ENCODE measurements at regions not wholly inside any gene's neighbourhood (a gene's known extent, or its start where the extent isn't known, plus 50 kb on each side); places are given as distances from the start of the nearest gene placed in this dataset.

- ChIA-PET CTCF (no interaction called here), POLR2A (no interaction called here)
- no peak for DNase-seq
Measured at GRCh38 chr1:223445402-223445801, 52.2 kb downstream of the CCDC185 start.

GRCh38 chr1:223453902-223454301 is 60.7 kb downstream of the CCDC185 start:
- Histone ChIP-seq H3K9me3 (ENCODE audit: control extremely low read depth in 1 of 5, control insufficient read depth in 4 of 5, insufficient read depth in 2 of 5, low read depth in 1 of 5, low read length in 4 of 5) (no peaks in the 10 kb centered on the region), H3K4me1 (ENCODE audit: control extremely low read depth in 1 of 4, control insufficient read depth in 4 of 4, insufficient read depth in 4 of 4, low read length in 3 of 4) (no peaks in the 10 kb centered on the region), H3K4me3 (ENCODE audit: control insufficient read depth in 1 of 7, extremely low read depth in 1 of 7, insufficient read depth in 4 of 7, low read depth in 2 of 7, low read length in 6 of 7) (no peak overlapping the region), H3K27ac (ENCODE audit: insufficient read depth in 1 of 2, low read depth in 1 of 2, low read length in 2 of 2, poor library complexity in 1 of 2, severe bottlenecking in 2 of 2) (no peak overlapping the region), H3K36me3 (ENCODE audit: control insufficient read depth in 4 of 4, insufficient read depth in 4 of 4, low read length in 3 of 4) (no peaks in the 10 kb centered on the region), H3K27me3 (replicated peaks in 2 of 5; ENCODE audit: control insufficient read depth in 4 of 5, insufficient read depth in 5 of 5, low read length in 4 of 5) (no peaks in the 10 kb centered on the region)
- DNase-seq, result no peak
- POLR2A ChIA-PET, result no interaction called here
- CTCF ChIA-PET, result no interaction called here
- WGBS (ENCODE audit: insufficient coverage), result no CpG with 5 or more reads among the region's 4 CpGs

More at GRCh38 chr1:223445402-223445801, 52.2 kb downstream of the CCDC185 start:
- WGBS (ENCODE audit: insufficient coverage), result no CpG with 5 or more reads among the region's 2 CpGs
- no peak overlapping the region for H3K4me3 ChIP-seq (ENCODE audit: control insufficient read depth in 1 of 7, extremely low read depth in 1 of 7, insufficient read depth in 4 of 7, low read depth in 2 of 7, low read length in 6 of 7)
- H3K27me3 ChIP-seq (replicated peaks in 2 of 5; ENCODE audit: control insufficient read depth in 4 of 5, insufficient read depth in 5 of 5, low read length in 4 of 5), result peaks cover 0 to 3% (median 0%) of the 10 kb centered on the region in 5 experiments
- no peaks in the 10 kb centered on the region for H3K4me1 ChIP-seq (ENCODE audit: control extremely low read depth in 1 of 4, control insufficient read depth in 4 of 4, insufficient read depth in 4 of 4, low read length in 3 of 4)
- H3K27ac ChIP-seq (ENCODE audit: insufficient read depth in 1 of 2, low read depth in 1 of 2, low read length in 2 of 2, poor library complexity in 1 of 2, severe bottlenecking in 2 of 2), result no peak overlapping the region
- H3K36me3 ChIP-seq (ENCODE audit: control insufficient read depth in 4 of 4, insufficient read depth in 4 of 4, low read length in 3 of 4), result no peaks in the 10 kb centered on the region
- H3K9me3 ChIP-seq (ENCODE audit: control extremely low read depth in 1 of 5, control insufficient read depth in 4 of 5, insufficient read depth in 2 of 5, low read depth in 1 of 5, low read length in 4 of 5), result peaks cover 0 to 21% (median 8%) of the 10 kb centered on the region in 5 experiments

GRCh38 chr1:223454959-223455358 is 61.7 kb downstream of the CCDC185 start:
- ChIA-PET POLR2A (no interaction called here), CTCF (no interaction called here)
- Histone ChIP-seq H3K27me3 (replicated peaks in 2 of 5; ENCODE audit: control insufficient read depth in 4 of 5, insufficient read depth in 5 of 5, low read length in 4 of 5) (no peaks in the 10 kb centered on the region), H3K4me3 (ENCODE audit: control insufficient read depth in 1 of 7, extremely low read depth in 1 of 7, insufficient read depth in 4 of 7, low read depth in 2 of 7, low read length in 6 of 7) (no peak overlapping the region), H3K4me1 (ENCODE audit: control extremely low read depth in 1 of 4, control insufficient read depth in 4 of 4, insufficient read depth in 4 of 4, low read length in 3 of 4) (no peaks in the 10 kb centered on the region), H3K9me3 (ENCODE audit: control extremely low read depth in 1 of 5, control insufficient read depth in 4 of 5, insufficient read depth in 2 of 5, low read depth in 1 of 5, low read length in 4 of 5) (no peaks in the 10 kb centered on the region), H3K36me3 (ENCODE audit: control insufficient read depth in 4 of 4, insufficient read depth in 4 of 4, low read length in 3 of 4) (no peaks in the 10 kb centered on the region), H3K27ac (ENCODE audit: insufficient read depth in 1 of 2, low read depth in 1 of 2, low read length in 2 of 2, poor library complexity in 1 of 2, severe bottlenecking in 2 of 2) (no peak overlapping the region)
- DNase-seq, result no peak
- WGBS (ENCODE audit: insufficient coverage), result no CpG with 5 or more reads among the region's 2 CpGs

GRCh38 chr1:223455470-223455869 is 62.3 kb downstream of the CCDC185 start:
- 78% methylated on average over 1 of the region's 1 CpG for WGBS (ENCODE audit: insufficient coverage)
- Histone ChIP-seq H3K27ac (ENCODE audit: insufficient read depth in 1 of 2, low read depth in 1 of 2, low read length in 2 of 2, poor library complexity in 1 of 2, severe bottlenecking in 2 of 2) (no peak overlapping the region), H3K4me3 (ENCODE audit: control insufficient read depth in 1 of 7, extremely low read depth in 1 of 7, insufficient read depth in 4 of 7, low read depth in 2 of 7, low read length in 6 of 7) (no peak overlapping the region), H3K9me3 (ENCODE audit: control extremely low read depth in 1 of 5, control insufficient read depth in 4 of 5, insufficient read depth in 2 of 5, low read depth in 1 of 5, low read length in 4 of 5) (no peaks in the 10 kb centered on the region), H3K27me3 (replicated peaks in 2 of 5; ENCODE audit: control insufficient read depth in 4 of 5, insufficient read depth in 5 of 5, low read length in 4 of 5) (no peaks in the 10 kb centered on the region), H3K36me3 (ENCODE audit: control insufficient read depth in 4 of 4, insufficient read depth in 4 of 4, low read length in 3 of 4) (no peaks in the 10 kb centered on the region), H3K4me1 (ENCODE audit: control extremely low read depth in 1 of 4, control insufficient read depth in 4 of 4, insufficient read depth in 4 of 4, low read length in 3 of 4) (no peaks in the 10 kb centered on the region)
- DNase-seq, result no peak
- POLR2A ChIA-PET, result no interaction called here
- CTCF ChIA-PET, result no interaction called here

- CTCF ChIA-PET, result no interaction called here
- H3K36me3 ChIP-seq (ENCODE audit: control insufficient read depth in 4 of 4, insufficient read depth in 4 of 4, low read length in 3 of 4), result no peaks in the 10 kb centered on the region
- DNase-seq, result no peak
- no peaks in the 10 kb centered on the region for H3K4me1 ChIP-seq (ENCODE audit: control extremely low read depth in 1 of 4, control insufficient read depth in 4 of 4, insufficient read depth in 4 of 4, low read length in 3 of 4)
- H3K27me3 ChIP-seq (replicated peaks in 2 of 5; ENCODE audit: control insufficient read depth in 4 of 5, insufficient read depth in 5 of 5, low read length in 4 of 5), result peaks cover 0 to 2% (median 0%) of the 10 kb centered on the region in 5 experiments
- H3K27ac ChIP-seq (ENCODE audit: insufficient read depth in 1 of 2, low read depth in 1 of 2, low read length in 2 of 2, poor library complexity in 1 of 2, severe bottlenecking in 2 of 2), result no peak overlapping the region
- 88% methylated on average over 4 of the region's 4 CpGs for WGBS (ENCODE audit: insufficient coverage)
- POLR2A ChIA-PET, result no interaction called here
- H3K4me3 ChIP-seq (ENCODE audit: control insufficient read depth in 1 of 7, extremely low read depth in 1 of 7, insufficient read depth in 4 of 7, low read depth in 2 of 7, low read length in 6 of 7), result no peak overlapping the region
- H3K9me3 ChIP-seq (ENCODE audit: control extremely low read depth in 1 of 5, control insufficient read depth in 4 of 5, insufficient read depth in 2 of 5, low read depth in 1 of 5, low read length in 4 of 5), result no peaks in the 10 kb centered on the region
Measured at GRCh38 chr1:223456747-223457146, 63.5 kb downstream of the CCDC185 start.

- Histone ChIP-seq H3K4me3 (ENCODE audit: control insufficient read depth in 1 of 7, extremely low read depth in 1 of 7, insufficient read depth in 4 of 7, low read depth in 2 of 7, low read length in 6 of 7) (no peak overlapping the region), H3K9me3 (ENCODE audit: control extremely low read depth in 1 of 5, control insufficient read depth in 4 of 5, insufficient read depth in 2 of 5, low read depth in 1 of 5, low read length in 4 of 5) (no peaks in the 10 kb centered on the region), H3K27ac (ENCODE audit: insufficient read depth in 1 of 2, low read depth in 1 of 2, low read length in 2 of 2, poor library complexity in 1 of 2, severe bottlenecking in 2 of 2) (no peak overlapping the region), H3K27me3 (replicated peaks in 2 of 5; ENCODE audit: control insufficient read depth in 4 of 5, insufficient read depth in 5 of 5, low read length in 4 of 5) (peaks cover 0 to 2% (median 0%) of the 10 kb centered on the region in 5 experiments), H3K4me1 (ENCODE audit: control extremely low read depth in 1 of 4, control insufficient read depth in 4 of 4, insufficient read depth in 4 of 4, low read length in 3 of 4) (no peaks in the 10 kb centered on the region), H3K36me3 (ENCODE audit: control insufficient read depth in 4 of 4, insufficient read depth in 4 of 4, low read length in 3 of 4) (no peaks in the 10 kb centered on the region)
- DNase-seq, result no peak
- ChIA-PET POLR2A (no interaction called here), CTCF (interaction anchor here (1.4 kb wide), 1 partner anchor 10 kb away, joined by 7 read pairs; no protein-coding TSS in a partner anchor)
- 97% methylated on average over 4 of the region's 4 CpGs for WGBS (ENCODE audit: insufficient coverage)
Measured at GRCh38 chr1:223460566-223461189, 67.5 kb downstream of the CCDC185 start.

- DNase-seq, result no peak
- Histone ChIP-seq H3K27ac (ENCODE audit: insufficient read depth in 1 of 2, low read depth in 1 of 2, low read length in 2 of 2, poor library complexity in 1 of 2, severe bottlenecking in 2 of 2) (no peak overlapping the region), H3K27me3 (replicated peaks in 2 of 5; ENCODE audit: control insufficient read depth in 4 of 5, insufficient read depth in 5 of 5, low read length in 4 of 5) (peaks cover 0 to 2% (median 0%) of the 10 kb centered on the region in 5 experiments), H3K9me3 (ENCODE audit: control extremely low read depth in 1 of 5, control insufficient read depth in 4 of 5, insufficient read depth in 2 of 5, low read depth in 1 of 5, low read length in 4 of 5) (no peaks in the 10 kb centered on the region), H3K4me3 (ENCODE audit: control insufficient read depth in 1 of 7, extremely low read depth in 1 of 7, insufficient read depth in 4 of 7, low read depth in 2 of 7, low read length in 6 of 7) (no peak overlapping the region), H3K36me3 (ENCODE audit: control insufficient read depth in 4 of 4, insufficient read depth in 4 of 4, low read length in 3 of 4) (no peaks in the 10 kb centered on the region), H3K4me1 (ENCODE audit: control extremely low read depth in 1 of 4, control insufficient read depth in 4 of 4, insufficient read depth in 4 of 4, low read length in 3 of 4) (no peaks in the 10 kb centered on the region)
- ChIA-PET CTCF (no interaction called here), POLR2A (no interaction called here)
- 100% methylated on average over 2 of the region's 5 CpGs for WGBS (ENCODE audit: insufficient coverage)
Measured at GRCh38 chr1:223462047-223462630, 68.9 kb downstream of the CCDC185 start.
